ENCODE measurements at regions not wholly inside any gene's neighbourhood (a gene's known extent, or its start where the extent isn't known, plus 50 kb on each side); places are given as distances from the start of the nearest gene placed in this dataset.

DNA sequence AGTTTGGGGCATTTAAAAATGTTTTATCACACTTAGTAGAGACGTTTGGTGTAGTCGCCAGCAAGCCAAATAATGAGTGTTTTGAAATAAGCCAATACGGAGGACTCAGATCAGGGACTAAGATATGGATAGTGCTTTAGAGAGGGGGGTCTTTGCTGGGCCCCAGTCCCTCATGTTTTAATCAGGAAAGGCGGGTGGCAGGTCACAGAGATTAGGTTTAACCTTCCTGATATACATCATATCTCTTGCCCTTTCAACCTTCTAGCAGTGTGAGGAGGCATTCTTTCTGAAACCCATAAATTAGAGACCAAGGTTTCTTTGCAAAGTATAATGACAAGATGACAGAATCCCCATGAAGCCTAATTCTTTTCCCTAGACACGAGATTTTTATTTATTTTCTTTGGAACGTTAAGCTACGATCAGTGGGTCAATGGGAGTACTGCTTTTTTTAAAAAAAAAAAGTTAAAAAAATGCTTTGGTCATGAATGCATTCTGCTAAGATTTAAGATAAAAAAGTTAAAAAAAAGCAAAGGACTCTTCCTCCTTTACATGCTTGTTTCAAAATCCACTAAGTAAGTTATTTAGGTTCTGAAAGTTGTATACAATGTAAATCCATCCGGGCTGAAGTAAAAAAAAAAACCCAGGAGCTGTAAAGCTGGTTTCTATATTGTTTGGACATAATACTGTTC lies 572.1 kb upstream of the SALL1 start:
- TF ChIP-seq POLR2A (IDR thresholded peaks at IDR 0.05), result no peak
- TF ChIP-seq, protein P1, sequence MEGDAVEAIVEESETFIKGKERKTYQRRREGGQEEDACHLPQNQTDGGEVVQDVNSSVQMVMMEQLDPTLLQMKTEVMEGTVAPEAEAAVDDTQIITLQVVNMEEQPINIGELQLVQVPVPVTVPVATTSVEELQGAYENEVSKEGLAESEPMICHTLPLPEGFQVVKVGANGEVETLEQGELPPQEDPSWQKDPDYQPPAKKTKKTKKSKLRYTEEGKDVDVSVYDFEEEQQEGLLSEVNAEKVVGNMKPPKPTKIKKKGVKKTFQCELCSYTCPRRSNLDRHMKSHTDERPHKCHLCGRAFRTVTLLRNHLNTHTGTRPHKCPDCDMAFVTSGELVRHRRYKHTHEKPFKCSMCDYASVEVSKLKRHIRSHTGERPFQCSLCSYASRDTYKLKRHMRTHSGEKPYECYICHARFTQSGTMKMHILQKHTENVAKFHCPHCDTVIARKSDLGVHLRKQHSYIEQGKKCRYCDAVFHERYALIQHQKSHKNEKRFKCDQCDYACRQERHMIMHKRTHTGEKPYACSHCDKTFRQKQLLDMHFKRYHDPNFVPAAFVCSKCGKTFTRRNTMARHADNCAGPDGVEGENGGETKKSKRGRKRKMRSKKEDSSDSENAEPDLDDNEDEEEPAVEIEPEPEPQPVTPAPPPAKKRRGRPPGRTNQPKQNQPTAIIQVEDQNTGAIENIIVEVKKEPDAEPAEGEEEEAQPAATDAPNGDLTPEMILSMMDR (IDR thresholded peaks at IDR 0.05 in 8 of 11, conservative IDR thresholded peaks at IDR 0.05 in 3 of 11), result no peak
